GM12878 (cell line): ENCODE measurements at regions not wholly inside any gene's neighbourhood (a gene's known extent, or its start where the extent isn't known, plus 50 kb on each side); places are given as distances from the start of the nearest gene placed in this dataset.

Source experiments
- ATAC-seq: fragments of 200-7000 bp; cut with Tn5 transposase; 3 replicates; pipeline ENCODE4 v1.9.1; 2020; ENCODE audit warnings: mild to moderate bottlenecking, moderate library complexity
- BruUV-seq: library from RNA; stranded (reverse); fragments of 400-500 nt; replicated peaks from 2 replicates; lab custom pipeline; 2021; lab: Mats Ljungman, UMichigan
- CTCF ChIA-PET: fragments of 300-600 bp; sonication (Branson Sonifier 250); formaldehyde crosslinking; extraction: SDS; loops from one replicate; lab custom pipeline; 2021; ENCODE audit warnings: inconsistent platforms; lab: Yijun Ruan, JAX
- POLR2A ChIA-PET: fragments of 350-600 bp; formaldehyde crosslinking; extraction: SDS; loops from one replicate; lab custom pipeline; 2021; ENCODE audit warnings: inconsistent platforms; lab: Charles Lee
- RAD21 ChIA-PET: fragments of 300-600 bp; sonication (Branson Sonifier 250); formaldehyde crosslinking; loops from one replicate; lab custom pipeline; 2023; ENCODE audit warnings: antibody characterized with exemption; ENCODE audit not compliant: unreplicated experiment; lab: Charles Lee
- SMC1A ChIA-PET: fragments of 300-600 bp; sonication (Branson Sonifier 250); formaldehyde crosslinking; loops from one replicate; lab custom pipeline; 2023; ENCODE audit not compliant: unreplicated experiment, uncharacterized antibody; lab: Charles Lee
- DNase-seq: peaks from one replicate; pipeline ENCODE4 v3.0.0-alpha.2; 2011; ENCODE audit warnings: low read depth, low spot score
- FAIRE-seq: peaks from 3 replicates; lab custom pipeline; 2011; peaks lifted over from hg19 to GRCh38; lab: Jason Lieb, UNC
- H2AFZ ChIP-seq: 2 replicates; pipeline ENCODE4 v1.6.0; 2011; ENCODE audit warnings: low read depth, low read length, control low read depth; ENCODE audit not compliant: control insufficient read depth
- H3K27ac ChIP-seq: 2 replicates; pipeline ENCODE4 v1.5.1; 2011; ENCODE audit warnings: control low read depth; ENCODE audit not compliant: control insufficient read depth, insufficient read depth
- H3K27me3 ChIP-seq, 2 experiments: replicated peaks in 1 of 2; 2 replicates each; pipeline versions ENCODE4 v1.6.0 to v1.6.1; 2011; ENCODE audit warnings: low read length in 1 of 2; ENCODE audit not compliant: control insufficient read depth in 2 of 2, insufficient read depth in 2 of 2
- H3K36me3 ChIP-seq, 2 experiments: 2 replicates each; pipeline ENCODE4 v1.5.1; 2011; ENCODE audit warnings: low read length in 1 of 2; ENCODE audit not compliant: control insufficient read depth in 2 of 2, insufficient read depth in 2 of 2
- H3K4me1 ChIP-seq: 2 replicates; pipeline ENCODE4 v1.6.1; 2011; ENCODE audit warnings: mild to moderate bottlenecking, low read length, moderate library complexity, mixed read lengths; ENCODE audit not compliant: control insufficient read depth, insufficient read depth
- H3K4me2 ChIP-seq: 2 replicates; pipeline ENCODE4 v1.6.0; 2011; ENCODE audit warnings: control low read depth; ENCODE audit not compliant: control insufficient read depth, insufficient read depth
- H3K4me3 ChIP-seq: fragments of 200-600 bp; sonication (generic); 2 replicates; pipeline ENCODE4 v1.5.1; 2016
- H3K79me2 ChIP-seq: 2 replicates; pipeline ENCODE4 v1.6.0; 2011; ENCODE audit warnings: low read length; ENCODE audit not compliant: control insufficient read depth, insufficient read depth
- H3K9ac ChIP-seq: 2 replicates; pipeline ENCODE4 v1.8.0; 2011; ENCODE audit warnings: low read length, control low read depth, mixed read lengths; ENCODE audit not compliant: control insufficient read depth, insufficient read depth
- H3K9me3 ChIP-seq: replicated peaks from 3 replicates; pipeline ENCODE4 v1.5.1; 2011; ENCODE audit warnings: mild to moderate bottlenecking, low read length; ENCODE audit not compliant: control insufficient read depth, insufficient read depth
- H4K20me1 ChIP-seq: 2 replicates; pipeline ENCODE4 v1.6.0; 2011; ENCODE audit not compliant: control insufficient read depth, insufficient read depth
- ATF7 ChIP-seq: fragments of 450-650 bp; IDR thresholded peaks from 2 replicates; pipeline ENCODE4 v1.6.1; 2016; ENCODE audit warnings: low read depth, mild to moderate bottlenecking
- BHLHE40 ChIP-seq, 2 experiments: fragments of 450-650 bp in 1 of 2; IDR thresholded peaks; 2 replicates each; pipeline ENCODE4 v1.6.1; 2011 to 2017; ENCODE audit warnings: low read depth in 2 of 2, borderline replicate concordance in 1 of 2, improper control_type of control experiment in 1 of 2, low read length in 1 of 2, mild to moderate bottlenecking in 1 of 2
- PAX5 ChIP-seq: IDR thresholded peaks from 2 replicates; pipeline ENCODE4 v1.6.1; 2011; ENCODE audit warnings: low read depth, low read length, borderline replicate concordance
- RAD21 ChIP-seq: IDR thresholded peaks from 2 replicates; pipeline ENCODE4 v1.6.1; 2011; ENCODE audit warnings: mild to moderate bottlenecking, low read depth, low read length, moderate library complexity; ENCODE audit not compliant: insufficient read depth
- SMARCA5 ChIP-seq: fragments of 450-650 bp; IDR thresholded peaks from 2 replicates; pipeline ENCODE4 v1.6.1; 2017; ENCODE audit warnings: mild to moderate bottlenecking
- ZNF622 ChIP-seq: fragments of 450-650 bp; IDR thresholded peaks from 2 replicates; pipeline ENCODE4 v1.6.1; 2017; ENCODE audit warnings: mild to moderate bottlenecking, inconsistent platforms
- WGBS: methylation state at CpG from one replicate; pipeline ENCODE4 v1.1.6; 2016; ENCODE audit warnings: low lambda C conversion rate; ENCODE audit not compliant: insufficient replicate concordance, insufficient coverage; ENCODE audit errors: missing lambda C conversion rate; 5-methylcytosine and 5-hydroxymethylcytosine counted together
- in situ Hi-C: fragments of 300-500 bp; cut with MboI; formaldehyde crosslinking; loops from 9 replicates; pipeline ENCODE4 v1.14.3; 2018; ENCODE audit warnings: mixed read lengths
- intact Hi-C: fragments of 100-400 bp; cut with micrococcal nuclease; formaldehyde crosslinking; loops from one replicate; pipeline ENCODE4 v1.14.2; 2022; ENCODE audit not compliant: unreplicated experiment
- TF ChIP-seq, protein P1 (sequence below): fragments of 450-650 bp; IDR thresholded peaks from 2 replicates; pipeline ENCODE4 v1.6.1; 2016; ENCODE audit warnings: mild to moderate bottlenecking, moderate library complexity, borderline replicate concordance
- TF ChIP-seq, protein P2 (sequence below): fragments of 450-650 bp; IDR thresholded peaks from 2 replicates; pipeline ENCODE4 v1.6.1; 2016; ENCODE audit warnings: mild to moderate bottlenecking

DNA sequence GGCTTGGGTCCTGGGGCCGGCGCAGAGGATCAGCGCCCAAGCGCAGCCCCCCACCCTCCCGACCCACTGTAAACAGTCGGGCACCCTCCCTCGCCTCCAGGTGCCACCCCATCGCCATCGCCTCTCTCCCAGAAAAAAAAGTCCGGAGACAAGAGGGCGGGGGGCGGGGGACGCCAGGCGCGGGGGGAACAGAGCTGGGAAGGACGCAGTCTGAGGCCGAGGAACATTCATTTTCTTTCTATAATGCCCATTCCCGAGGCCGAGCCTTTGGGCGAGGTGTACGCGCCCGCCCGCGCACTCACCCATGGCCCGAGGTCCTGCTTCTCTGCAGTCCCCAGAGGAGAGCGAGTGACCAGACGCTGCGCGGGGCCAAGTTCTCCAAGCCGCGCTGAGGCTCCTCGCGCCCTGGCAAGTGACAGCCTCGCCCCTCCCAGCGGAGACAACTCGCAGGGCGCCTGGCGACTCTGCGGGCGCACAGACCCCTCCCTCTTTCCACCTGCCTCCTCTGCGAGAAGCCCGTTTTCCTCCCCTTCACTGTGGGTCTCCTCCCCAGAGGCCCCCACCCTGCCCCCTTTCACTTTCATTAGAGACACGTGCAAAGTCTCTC is 63.5 kb upstream of the WDR17 start:
- RAD21 ChIA-PET, result no interaction called here
- CTCF ChIA-PET, result no interaction called here

DNA sequence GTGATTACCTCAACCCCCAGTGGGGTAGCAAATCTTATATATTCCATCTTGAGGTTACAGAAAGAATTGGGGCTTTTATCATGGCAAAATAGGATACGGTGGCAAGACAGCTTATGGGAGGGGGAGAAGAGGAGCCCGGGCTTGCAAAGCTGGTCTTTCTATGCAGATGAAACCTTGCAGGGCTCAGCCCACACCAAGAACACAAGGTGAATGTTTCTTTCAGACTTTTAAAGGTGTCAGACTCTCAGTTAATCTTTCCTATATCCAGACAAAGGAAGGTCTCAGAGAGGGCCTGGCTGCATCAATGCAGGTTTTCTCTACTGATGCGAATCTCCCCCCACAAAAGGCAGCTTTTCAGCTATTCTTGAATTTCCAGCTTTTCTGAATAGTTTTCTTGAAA is 59.9 kb upstream of the WDR17 start:
- WGBS, result 58% methylated on average over 3 of the region's 3 CpGs
- no peak for TF ChIP-seq RAD21
- no peak for TF ChIP-seq SMARCA5
- TF ChIP-seq, protein P1, sequence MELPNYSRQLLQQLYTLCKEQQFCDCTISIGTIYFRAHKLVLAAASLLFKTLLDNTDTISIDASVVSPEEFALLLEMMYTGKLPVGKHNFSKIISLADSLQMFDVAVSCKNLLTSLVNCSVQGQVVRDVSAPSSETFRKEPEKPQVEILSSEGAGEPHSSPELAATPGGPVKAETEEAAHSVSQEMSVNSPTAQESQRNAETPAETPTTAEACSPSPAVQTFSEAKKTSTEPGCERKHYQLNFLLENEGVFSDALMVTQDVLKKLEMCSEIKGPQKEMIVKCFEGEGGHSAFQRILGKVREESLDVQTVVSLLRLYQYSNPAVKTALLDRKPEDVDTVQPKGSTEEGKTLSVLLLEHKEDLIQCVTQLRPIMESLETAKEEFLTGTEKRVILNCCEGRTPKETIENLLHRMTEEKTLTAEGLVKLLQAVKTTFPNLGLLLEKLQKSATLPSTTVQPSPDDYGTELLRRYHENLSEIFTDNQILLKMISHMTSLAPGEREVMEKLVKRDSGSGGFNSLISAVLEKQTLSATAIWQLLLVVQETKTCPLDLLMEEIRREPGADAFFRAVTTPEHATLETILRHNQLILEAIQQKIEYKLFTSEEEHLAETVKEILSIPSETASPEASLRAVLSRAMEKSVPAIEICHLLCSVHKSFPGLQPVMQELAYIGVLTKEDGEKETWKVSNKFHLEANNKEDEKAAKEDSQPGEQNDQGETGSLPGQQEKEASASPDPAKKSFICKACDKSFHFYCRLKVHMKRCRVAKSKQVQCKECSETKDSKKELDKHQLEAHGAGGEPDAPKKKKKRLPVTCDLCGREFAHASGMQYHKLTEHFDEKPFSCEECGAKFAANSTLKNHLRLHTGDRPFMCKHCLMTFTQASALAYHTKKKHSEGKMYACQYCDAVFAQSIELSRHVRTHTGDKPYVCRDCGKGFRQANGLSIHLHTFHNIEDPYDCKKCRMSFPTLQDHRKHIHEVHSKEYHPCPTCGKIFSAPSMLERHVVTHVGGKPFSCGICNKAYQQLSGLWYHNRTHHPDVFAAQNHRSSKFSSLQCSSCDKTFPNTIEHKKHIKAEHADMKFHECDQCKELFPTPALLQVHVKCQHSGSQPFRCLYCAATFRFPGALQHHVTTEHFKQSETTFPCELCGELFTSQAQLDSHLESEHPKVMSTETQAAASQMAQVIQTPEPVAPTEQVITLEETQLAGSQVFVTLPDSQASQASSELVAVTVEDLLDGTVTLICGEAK, result no peak

More for the DNA sequence above, 63.5 kb upstream of the WDR17 start:
- 10% methylated on average over 19 of the region's 44 CpGs for WGBS
- no peaks in the 10 kb centered on the region for H4K20me1 ChIP-seq
- FAIRE-seq, result no peak
- BruUV-seq, result no TSS peak
- peak overlapping the region; percentile 4; the same call in 1 of the 2 replicates for H2AFZ ChIP-seq
- in situ Hi-C loops (no loop called here), intact Hi-C loops (loop anchor here (1.0 kb wide), 1 partner anchor 11 kb away; no protein-coding TSS in a partner anchor)
- H3K79me2 ChIP-seq, result no peaks in the 10 kb centered on the region
- H3K4me3 ChIP-seq, result peak overlapping the region; percentile 63; the same call in 1 of the 2 replicates
- peaks cover 2 to 11% of the 10 kb centered on the region in 2 experiments; a peak in 2 of 4 replicates for H3K27me3 ChIP-seq
- H3K4me2 ChIP-seq, result peak overlapping the region; percentile 75
- no peak for DNase-seq
- POLR2A ChIA-PET, result no interaction called here
- no peak overlapping the region for H3K27ac ChIP-seq
- H3K36me3 ChIP-seq, result no peaks in the 10 kb centered on the region
- no peaks in the 10 kb centered on the region; the same call in 2 of the 3 replicates for H3K9me3 ChIP-seq
- no peaks in the 10 kb centered on the region for H3K4me1 ChIP-seq
- no peak overlapping the region; the same call in 1 of the 2 replicates for H3K9ac ChIP-seq
- TF ChIP-seq ZNF622 (no peak), ATF7 (no peak), PAX5 (no peak), BHLHE40 (IDR thresholded peaks at IDR 0.05; ENCODE audit: borderline replicate concordance in 1 of 2, low read depth in 2 of 2, low read length in 1 of 2) (peak; percentile 20 to 48; a peak in 1 of 4 replicates)
- TF ChIP-seq, protein P2, sequence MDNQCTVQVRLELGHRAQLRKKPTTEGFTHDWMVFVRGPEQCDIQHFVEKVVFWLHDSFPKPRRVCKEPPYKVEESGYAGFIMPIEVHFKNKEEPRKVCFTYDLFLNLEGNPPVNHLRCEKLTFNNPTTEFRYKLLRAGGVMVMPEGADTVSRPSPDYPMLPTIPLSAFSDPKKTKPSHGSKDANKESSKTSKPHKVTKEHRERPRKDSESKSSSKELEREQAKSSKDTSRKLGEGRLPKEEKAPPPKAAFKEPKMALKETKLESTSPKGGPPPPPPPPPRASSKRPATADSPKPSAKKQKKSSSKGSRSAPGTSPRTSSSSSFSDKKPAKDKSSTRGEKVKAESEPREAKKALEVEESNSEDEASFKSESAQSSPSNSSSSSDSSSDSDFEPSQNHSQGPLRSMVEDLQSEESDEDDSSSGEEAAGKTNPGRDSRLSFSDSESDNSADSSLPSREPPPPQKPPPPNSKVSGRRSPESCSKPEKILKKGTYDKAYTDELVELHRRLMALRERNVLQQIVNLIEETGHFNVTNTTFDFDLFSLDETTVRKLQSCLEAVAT, result no peak
- SMC1A ChIA-PET, result no interaction called here
- peak; percentile 88 for ATAC-seq

More for the DNA sequence above, 59.9 kb upstream of the WDR17 start:
- H3K79me2 ChIP-seq, result no peaks in the 10 kb centered on the region
- in situ Hi-C loops, result no loop called here
- H3K4me2 ChIP-seq, result no peak overlapping the region
- H4K20me1 ChIP-seq, result no peaks in the 10 kb centered on the region
- intact Hi-C loops, result no loop called here
- POLR2A ChIA-PET, result no interaction called here
- no peak overlapping the region for H3K4me3 ChIP-seq
- FAIRE-seq (no peak), ATAC-seq (no peak), DNase-seq (no peak)
- RAD21 ChIA-PET, result no interaction called here
- H3K27ac ChIP-seq, result no peak overlapping the region
- H3K36me3 ChIP-seq, result no peaks in the 10 kb centered on the region
- no peaks in the 10 kb centered on the region; the same call in 2 of the 3 replicates for H3K9me3 ChIP-seq
- H3K4me1 ChIP-seq, result no peaks in the 10 kb centered on the region
- no peak overlapping the region for H3K9ac ChIP-seq
- CTCF ChIA-PET, result no interaction called here
- H3K27me3 ChIP-seq, result peaks cover 2 to 10% of the 10 kb centered on the region in 2 experiments; a peak in 2 of 4 replicates
- no peak overlapping the region for H2AFZ ChIP-seq
- no TSS peak for BruUV-seq
- SMC1A ChIA-PET, result no interaction called here
